ENCODE measurements at regions not wholly inside any gene's neighbourhood (a gene's known extent, or its start where the extent isn't known, plus 50 kb on each side); places are given as distances from the start of the nearest gene placed in this dataset.

GRCh38 chr13:106184790-106185189 is 350.7 kb downstream of the EFNB2 start:
- Histone ChIP-seq H3K79me2 (ENCODE audit: low read length) (no peaks in the 10 kb centered on the region), H3K27me3 (ENCODE audit: low read depth, low read length) (no peaks in the 10 kb centered on the region), H3K9ac (ENCODE audit: low read length) (no peak overlapping the region), H4K20me1 (ENCODE audit: insufficient read depth, low read length) (no peaks in the 10 kb centered on the region), H3K4me2 (ENCODE audit: low read length) (no peak overlapping the region), H3K9me3 (ENCODE audit: insufficient read depth, low read length) (no peaks in the 10 kb centered on the region), H3K4me3 (ENCODE audit: low read length) (no peak overlapping the region), H3K4me1 (ENCODE audit: low read length) (0 out of 2 replicates have a peak, but pooled peaks cover 3% of the 10 kb centered on the region), H3K27ac (ENCODE audit: low read length) (no peak overlapping the region), H3K36me3 (replicated peaks; ENCODE audit: low read depth, low read length) (no peaks in the 10 kb centered on the region), H2AFZ (ENCODE audit: low read depth, low read length) (no peak overlapping the region)
- TF ChIP-seq EZH2phosphoT487 (IDR thresholded peaks at IDR 0.05; ENCODE audit: low read depth) (no peak), CTCF (IDR thresholded peaks at IDR 0.05; ENCODE audit: low read depth, low read length) (no peak)

- H2AFZ ChIP-seq (ENCODE audit: low read depth, low read length) = no peak overlapping the region
- H3K4me2 ChIP-seq (ENCODE audit: low read length) = no peak overlapping the region
- TF ChIP-seq EZH2phosphoT487 (IDR thresholded peaks at IDR 0.05; ENCODE audit: low read depth) = no peak
- TF ChIP-seq CTCF (IDR thresholded peaks at IDR 0.05; ENCODE audit: low read depth, low read length) = no peak
- H3K27ac ChIP-seq (ENCODE audit: low read length) = no peak overlapping the region
- no peaks in the 10 kb centered on the region for H3K9me3 ChIP-seq (ENCODE audit: insufficient read depth, low read length)
- H3K9ac ChIP-seq (ENCODE audit: low read length) = no peak overlapping the region
- no peaks in the 10 kb centered on the region for H4K20me1 ChIP-seq (ENCODE audit: insufficient read depth, low read length)
- H3K79me2 ChIP-seq (ENCODE audit: low read length) = no peaks in the 10 kb centered on the region
- H3K36me3 ChIP-seq (replicated peaks; ENCODE audit: low read depth, low read length) = no peaks in the 10 kb centered on the region
- H3K4me3 ChIP-seq (ENCODE audit: low read length) = no peak overlapping the region
- 0 out of 2 replicates have a peak, but pooled peaks cover 3% of the 10 kb centered on the region for H3K4me1 ChIP-seq (ENCODE audit: low read length)
- no peaks in the 10 kb centered on the region for H3K27me3 ChIP-seq (ENCODE audit: low read depth, low read length)
These were observed 351.9 kb downstream of the EFNB2 start for GRCh38 chr13:106183410-106184065.

GRCh38 chr13:106182404-106182803 is 353.1 kb downstream of the EFNB2 start:
- H4K20me1 ChIP-seq (ENCODE audit: insufficient read depth, low read length) = no peaks in the 10 kb centered on the region
- no peak for TF ChIP-seq CTCF (IDR thresholded peaks at IDR 0.05; ENCODE audit: low read depth, low read length)
- no peak for TF ChIP-seq EZH2phosphoT487 (IDR thresholded peaks at IDR 0.05; ENCODE audit: low read depth)
- H2AFZ ChIP-seq (ENCODE audit: low read depth, low read length) = no peak overlapping the region
- H3K9ac ChIP-seq (ENCODE audit: low read length) = no peak overlapping the region
- no peak overlapping the region for H3K27ac ChIP-seq (ENCODE audit: low read length)
- H3K9me3 ChIP-seq (ENCODE audit: insufficient read depth, low read length) = no peaks in the 10 kb centered on the region
- H3K27me3 ChIP-seq (ENCODE audit: low read depth, low read length) = no peaks in the 10 kb centered on the region
- H3K36me3 ChIP-seq (replicated peaks; ENCODE audit: low read depth, low read length) = no peaks in the 10 kb centered on the region
- H3K4me1 ChIP-seq (ENCODE audit: low read length) = 0 out of 2 replicates have a peak, but pooled peaks cover under 1% of the 10 kb centered on the region
- H3K4me3 ChIP-seq (ENCODE audit: low read length) = no peak overlapping the region
- no peaks in the 10 kb centered on the region for H3K79me2 ChIP-seq (ENCODE audit: low read length)
- H3K4me2 ChIP-seq (ENCODE audit: low read length) = no peak overlapping the region

- Histone ChIP-seq H3K27ac (ENCODE audit: low read length) (no peak overlapping the region), H3K4me2 (ENCODE audit: low read length) (no peak overlapping the region), H3K4me1 (ENCODE audit: low read length) (no peaks in the 10 kb centered on the region), H3K9ac (ENCODE audit: low read length) (no peak overlapping the region), H3K4me3 (ENCODE audit: low read length) (no peak overlapping the region), H4K20me1 (ENCODE audit: insufficient read depth, low read length) (no peaks in the 10 kb centered on the region), H2AFZ (ENCODE audit: low read depth, low read length) (no peak overlapping the region), H3K79me2 (ENCODE audit: low read length) (no peaks in the 10 kb centered on the region), H3K36me3 (replicated peaks; ENCODE audit: low read depth, low read length) (no peaks in the 10 kb centered on the region), H3K9me3 (ENCODE audit: insufficient read depth, low read length) (no peaks in the 10 kb centered on the region), H3K27me3 (ENCODE audit: low read depth, low read length) (no peaks in the 10 kb centered on the region)
- TF ChIP-seq CTCF (IDR thresholded peaks at IDR 0.05; ENCODE audit: low read depth, low read length) = no peak
- no peak for TF ChIP-seq EZH2phosphoT487 (IDR thresholded peaks at IDR 0.05; ENCODE audit: low read depth)
These were observed 356.6 kb downstream of the EFNB2 start for GRCh38 chr13:106178816-106179215.

All from OCI-LY3 (cell line).